GM12892 (cell line): ENCODE measurements at regions not wholly inside any gene's neighbourhood (a gene's known extent, or its start where the extent isn't known, plus 50 kb on each side); places are given as distances from the start of the nearest gene placed in this dataset.

Experiments used
- POLR2A ChIP-seq: IDR thresholded peaks from 2 replicates; pipeline ENCODE4 v1.6.1; 2011; ENCODE audit warnings: low read depth, low read length, control low read depth
- POLR2AphosphoS5 ChIP-seq: IDR thresholded peaks from 2 replicates; pipeline ENCODE4 v1.6.1; 2011; ENCODE audit warnings: low read depth, low read length, control low read depth

DNA sequence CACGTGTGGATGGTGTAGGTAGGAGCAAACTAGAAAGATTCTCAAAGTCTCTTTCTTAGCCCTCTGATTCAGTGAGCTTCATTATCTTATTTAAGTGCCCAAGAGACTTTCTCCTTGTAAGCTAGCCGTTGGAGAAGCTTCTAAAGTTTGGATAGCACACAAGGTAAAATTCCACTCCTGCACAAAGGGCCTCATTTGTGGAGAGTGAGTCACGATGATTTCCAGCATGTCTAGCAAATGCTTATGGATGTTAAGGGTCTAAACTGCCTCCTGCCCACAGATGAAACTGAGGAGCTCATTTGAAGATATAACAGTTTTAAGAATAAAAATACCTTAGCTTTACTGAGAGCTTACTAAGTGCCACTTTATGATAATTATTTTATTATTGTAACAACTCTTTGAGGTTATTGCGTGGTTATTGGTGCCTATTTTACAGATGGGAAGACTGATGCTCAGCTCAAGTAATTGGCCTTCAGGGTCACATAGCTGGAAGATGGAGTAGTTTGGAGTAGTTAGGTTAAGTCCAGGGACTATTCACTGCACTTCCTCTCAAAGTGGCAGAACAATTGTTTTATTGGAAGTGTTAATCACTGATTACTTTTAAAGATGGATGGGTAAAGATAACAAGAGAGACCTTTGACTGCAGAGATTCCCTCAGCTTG is 78.7 kb upstream of the HIF1A start:
- TF ChIP-seq POLR2A (no peak), POLR2AphosphoS5 (no peak)
